PC-3 (cell line): ENCODE measurements at regions not wholly inside any gene's neighbourhood (a gene's known extent, or its start where the extent isn't known, plus 50 kb on each side); places are given as distances from the start of the nearest gene placed in this dataset.

ENCODE experiments used
- CTCF ChIP-seq: fragments of 300-600 bp; sonication (generic); conservative IDR thresholded peaks from 2 replicates; pipeline ENCODE4 v1.5.1; 2017; ENCODE audit warnings: antibody characterized with exemption, low read depth, mild to moderate bottlenecking, low read length
- EZH2 ChIP-seq: fragments of 300-600 bp; sonication (generic); IDR thresholded peaks from one replicate; pipeline ENCODE4 v1.6.1; 2017; ENCODE audit warnings: antibody characterized with exemption, mild to moderate bottlenecking, low read length; ENCODE audit not compliant: unreplicated experiment
- EZH2phosphoT487 ChIP-seq: fragments of 300-600 bp; sonication (generic); IDR thresholded peaks from 2 replicates; pipeline ENCODE4 v1.6.1; 2018; ENCODE audit warnings: mild to moderate bottlenecking, antibody characterized with exemption, low read length, borderline replicate concordance

DNA sequence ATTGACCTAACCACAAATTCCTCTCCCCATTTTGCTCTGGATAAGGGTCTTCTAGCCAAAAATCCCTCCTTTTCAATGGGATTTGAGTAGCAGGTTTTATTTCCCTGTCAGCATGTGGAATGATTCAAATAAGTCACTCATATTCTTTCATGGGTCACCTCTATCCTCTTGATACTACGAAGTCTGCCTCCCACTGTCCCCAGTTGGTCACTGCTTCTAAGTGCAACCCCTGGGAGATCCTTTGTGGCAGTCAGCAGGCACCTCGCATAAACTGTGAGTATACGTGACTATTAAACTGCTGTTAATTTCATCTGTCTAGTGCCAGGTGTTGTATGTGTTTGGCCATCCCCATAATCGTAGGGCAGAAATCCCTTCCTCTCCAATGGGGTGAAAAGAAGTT is 1667.9 kb upstream of the PCDH7 start:
- TF ChIP-seq CTCF (no peak), EZH2phosphoT487 (no peak), EZH2 (no peak)
